Astrocyte (in vitro differentiated cells and primary cell): ENCODE measurements at regions not wholly inside any gene's neighbourhood (a gene's known extent, or its start where the extent isn't known, plus 50 kb on each side); places are given as distances from the start of the nearest gene placed in this dataset.

Experiments
- DNase-seq: peaks from one replicate; pipeline ENCODE4 v3.0.0-alpha.2; 2010; ENCODE audit warnings: low read depth
- FAIRE-seq: peaks from 2 replicates; lab custom pipeline; 2011; peaks lifted over from hg19 to GRCh38; lab: Jason Lieb, UNC
- H2AFZ ChIP-seq: 2 replicates; pipeline ENCODE4 v1.6.0; 2012; ENCODE audit warnings: low read depth, low read length, inconsistent platforms
- H3K27ac ChIP-seq: 2 replicates; pipeline ENCODE4 v1.5.1; 2011; ENCODE audit warnings: low read depth, low read length, inconsistent platforms
- H3K27me3 ChIP-seq: 2 replicates; pipeline ENCODE4 v1.6.0; 2011; ENCODE audit warnings: low read length, inconsistent platforms; ENCODE audit not compliant: insufficient read depth
- H3K36me3 ChIP-seq: 2 replicates; pipeline ENCODE4 v1.5.1; 2011; ENCODE audit warnings: low read length, inconsistent platforms; ENCODE audit not compliant: insufficient read depth
- H3K4me1 ChIP-seq: 2 replicates; pipeline ENCODE4 v1.5.1; 2011; ENCODE audit warnings: low read length, inconsistent platforms; ENCODE audit not compliant: insufficient read depth
- H3K4me2 ChIP-seq: 2 replicates; pipeline ENCODE4 v1.6.0; 2012; ENCODE audit warnings: low read length, inconsistent platforms
- H3K4me3 ChIP-seq: 2 replicates; pipeline ENCODE4 v1.5.1; 2011; ENCODE audit warnings: low read depth, mild to moderate bottlenecking, low read length, inconsistent platforms; ENCODE audit not compliant: insufficient read depth
- H3K79me2 ChIP-seq: 2 replicates; pipeline ENCODE4 v1.6.0; 2012; ENCODE audit warnings: mild to moderate bottlenecking, low read length, inconsistent platforms; ENCODE audit not compliant: insufficient read depth
- H3K9ac ChIP-seq: 2 replicates; pipeline ENCODE4 v1.6.0; 2012; ENCODE audit warnings: mild to moderate bottlenecking, low read length, inconsistent platforms
- H3K9me3 ChIP-seq: 2 replicates; pipeline ENCODE4 v1.5.1; 2012; ENCODE audit warnings: low read depth, mild to moderate bottlenecking, low read length, inconsistent platforms; ENCODE audit not compliant: insufficient read depth
- H4K20me1 ChIP-seq: 2 replicates; pipeline ENCODE4 v1.6.0; 2012; ENCODE audit warnings: low read length, inconsistent platforms; ENCODE audit not compliant: insufficient read depth
- H3K27ac Mint-ChIP-seq: one replicate; pipeline ENCODE4 v1.8.0; 2021; ENCODE audit warnings: mild to moderate bottlenecking, mixed read lengths; ENCODE audit not compliant: unreplicated experiment
- H3K27me3 Mint-ChIP-seq: one replicate; pipeline ENCODE4 v1.8.0; 2021; ENCODE audit warnings: low read depth, mixed read lengths; ENCODE audit not compliant: unreplicated experiment
- H3K36me3 Mint-ChIP-seq: one replicate; pipeline ENCODE4 v1.8.0; 2021; ENCODE audit warnings: low read depth, mixed read lengths; ENCODE audit not compliant: unreplicated experiment
- H3K4me1 Mint-ChIP-seq: one replicate; pipeline ENCODE4 v1.8.0; 2021; ENCODE audit warnings: low read depth, mixed read lengths; ENCODE audit not compliant: unreplicated experiment
- H3K4me3 Mint-ChIP-seq: one replicate; pipeline ENCODE4 v1.8.0; 2021; ENCODE audit warnings: mild to moderate bottlenecking, moderate library complexity, mixed read lengths; ENCODE audit not compliant: unreplicated experiment
- H3K9me3 Mint-ChIP-seq: one replicate; pipeline ENCODE4 v1.8.0; 2021; ENCODE audit warnings: mild to moderate bottlenecking, mixed read lengths; ENCODE audit not compliant: unreplicated experiment
- CTCF ChIP-seq: IDR thresholded peaks from 2 replicates; pipeline ENCODE4 v1.5.1; 2011; ENCODE audit warnings: low read depth, mild to moderate bottlenecking, inconsistent platforms, low read length, moderate library complexity; ENCODE audit not compliant: insufficient read depth
- EZH2 ChIP-seq: IDR thresholded peaks from 2 replicates; pipeline ENCODE4 v1.6.1; 2012; ENCODE audit warnings: mild to moderate bottlenecking, low read length, inconsistent platforms; ENCODE audit not compliant: insufficient read depth

GRCh38 chr9:80595192-80595591, 1023.4 kb downstream of the TLE4 start:
- no peak overlapping the region for H3K4me3 ChIP-seq
- Mint-ChIP-seq H3K27ac (no peak overlapping the region), H3K27me3 (no peaks in the 10 kb centered on the region), H3K9me3 (peaks cover 4% of the 10 kb centered on the region), H3K36me3 (no peaks in the 10 kb centered on the region), H3K4me1 (no peaks in the 10 kb centered on the region), H3K4me3 (no peak overlapping the region)
- H3K27ac ChIP-seq: no peak overlapping the region
- no peaks in the 10 kb centered on the region for H3K9me3 ChIP-seq
- FAIRE-seq (no peak), DNase-seq (no peak)
- no peaks in the 10 kb centered on the region for H4K20me1 ChIP-seq
- H3K79me2 ChIP-seq: no peaks in the 10 kb centered on the region
- H3K9ac ChIP-seq: no peak overlapping the region
- H3K4me2 ChIP-seq: no peak overlapping the region
- no peak overlapping the region for H2AFZ ChIP-seq
- no peaks in the 10 kb centered on the region for H3K27me3 ChIP-seq
- no peaks in the 10 kb centered on the region for H3K4me1 ChIP-seq
- no peaks in the 10 kb centered on the region for H3K36me3 ChIP-seq
- no peak for TF ChIP-seq CTCF
- no peak for TF ChIP-seq EZH2

- TF ChIP-seq EZH2: no peak
- no peak for TF ChIP-seq CTCF
- FAIRE-seq (no peak), DNase-seq (no peak)
- H3K4me3 Mint-ChIP-seq: no peak overlapping the region
- no peaks in the 10 kb centered on the region for H3K27me3 Mint-ChIP-seq
- Histone ChIP-seq H3K27ac (no peak overlapping the region), H3K9ac (no peak overlapping the region), H3K79me2 (no peaks in the 10 kb centered on the region), H3K4me1 (no peaks in the 10 kb centered on the region), H3K27me3 (no peaks in the 10 kb centered on the region), H3K36me3 (no peaks in the 10 kb centered on the region), H2AFZ (no peak overlapping the region), H3K4me2 (no peak overlapping the region), H4K20me1 (no peaks in the 10 kb centered on the region), H3K9me3 (no peaks in the 10 kb centered on the region), H3K4me3 (no peak overlapping the region)
- H3K9me3 Mint-ChIP-seq: peaks cover 4% of the 10 kb centered on the region
- no peaks in the 10 kb centered on the region for H3K4me1 Mint-ChIP-seq
- H3K36me3 Mint-ChIP-seq: no peaks in the 10 kb centered on the region
- H3K27ac Mint-ChIP-seq: no peak overlapping the region
These were observed 1020.6 kb downstream of the TLE4 start for GRCh38 chr9:80592413-80592812.

GRCh38 chr9:80586786-80587330, 1015.1 kb downstream of the TLE4 start:
- no peak for FAIRE-seq
- Histone ChIP-seq H3K27ac (no peak overlapping the region), H3K4me1 (no peaks in the 10 kb centered on the region)

More at GRCh38 chr9:80586786-80587330, 1015.1 kb downstream of the TLE4 start:
- no peaks in the 10 kb centered on the region for H3K79me2 ChIP-seq
- DNase-seq: no peak
- H3K4me2 ChIP-seq: no peak overlapping the region
- H3K36me3 Mint-ChIP-seq: no peaks in the 10 kb centered on the region
- no peaks in the 10 kb centered on the region for H3K27me3 ChIP-seq
- H3K4me3 ChIP-seq: no peak overlapping the region
- H3K27ac Mint-ChIP-seq: no peak overlapping the region
- no peaks in the 10 kb centered on the region for H4K20me1 ChIP-seq
- H3K27me3 Mint-ChIP-seq: no peaks in the 10 kb centered on the region
- no peak overlapping the region for H3K4me3 Mint-ChIP-seq
- no peak overlapping the region for H2AFZ ChIP-seq
- H3K9me3 Mint-ChIP-seq: no peaks in the 10 kb centered on the region
- H3K36me3 ChIP-seq: no peaks in the 10 kb centered on the region
- H3K9me3 ChIP-seq: no peaks in the 10 kb centered on the region
- H3K9ac ChIP-seq: no peak overlapping the region
- H3K4me1 Mint-ChIP-seq: no peaks in the 10 kb centered on the region
- TF ChIP-seq CTCF: no peak
- TF ChIP-seq EZH2: no peak
